Calu3 (cell line): ENCODE measurements at regions not wholly inside any gene's neighbourhood (a gene's known extent, or its start where the extent isn't known, plus 50 kb on each side); places are given as distances from the start of the nearest gene placed in this dataset.

Experiments
- BruUV-seq: library from RNA; stranded (reverse); fragments of 400-500 nt; replicated peaks from 2 replicates; lab custom pipeline; 2021; lab: Mats Ljungman, UMichigan
- CTCF ChIA-PET: fragments of 300-600 bp; sonication (Branson Sonifier 250); formaldehyde crosslinking; loops from one replicate; lab custom pipeline; 2022; ENCODE audit warnings: antibody characterized with exemption; lab: Charles Lee
- DNase-seq: peaks from one replicate; pipeline ENCODE4 v3.0.0; 2022
- H3K27ac Mint-ChIP-seq: one replicate; pipeline ENCODE4 v1.8.0; 2022; ENCODE audit warnings: mixed read lengths; ENCODE audit not compliant: unreplicated experiment
- H3K27me3 Mint-ChIP-seq: one replicate; pipeline ENCODE4 v1.8.0; 2022; ENCODE audit warnings: mixed read lengths; ENCODE audit not compliant: unreplicated experiment
- H3K36me3 Mint-ChIP-seq: one replicate; pipeline ENCODE4 v1.8.0; 2022; ENCODE audit warnings: mild to moderate bottlenecking, moderate library complexity, mixed read lengths; ENCODE audit not compliant: insufficient read depth, unreplicated experiment
- H3K4me1 Mint-ChIP-seq: one replicate; pipeline ENCODE4 v1.8.0; 2022; ENCODE audit warnings: mild to moderate bottlenecking, low read depth, mixed read lengths; ENCODE audit not compliant: unreplicated experiment
- H3K4me3 Mint-ChIP-seq: one replicate; pipeline ENCODE4 v1.8.0; 2022; ENCODE audit warnings: mild to moderate bottlenecking, low read depth, moderate library complexity, mixed read lengths; ENCODE audit not compliant: unreplicated experiment
- H3K9me3 Mint-ChIP-seq: one replicate; pipeline ENCODE4 v1.8.0; 2022; ENCODE audit warnings: low read depth, mixed read lengths; ENCODE audit not compliant: unreplicated experiment
- CTCF ChIP-seq: fragments of 200-600 bp; IDR thresholded peaks from one replicate; pipeline ENCODE4 v1.8.0; 2022; ENCODE audit warnings: antibody characterized with exemption; ENCODE audit not compliant: unreplicated experiment
- intact Hi-C: fragments of 100-400 bp; cut with micrococcal nuclease; formaldehyde crosslinking; loops from one replicate; pipeline ENCODE4 v1.10.0; 2022; ENCODE audit not compliant: unreplicated experiment

GRCh38 chr10:125605167-125605566 is 77.8 kb downstream of the TEX36 start:
- Mint-ChIP-seq H3K4me3 (no peak overlapping the region), H3K27ac (no peak overlapping the region), H3K9me3 (no peaks in the 10 kb centered on the region), H3K27me3 (peaks cover 33% of the 10 kb centered on the region), H3K4me1 (no peaks in the 10 kb centered on the region), H3K36me3 (no peaks in the 10 kb centered on the region)
- BruUV-seq: no TSS peak
- intact Hi-C loops: no loop called here
- no peak for DNase-seq
- CTCF ChIA-PET: no interaction called here
- TF ChIP-seq CTCF: no peak

- CTCF ChIA-PET: no interaction called here
Measured at GRCh38 chr10:125602825-125603224, 80.1 kb downstream of the TEX36 start.

GRCh38 chr10:125599194-125599593 is 83.8 kb downstream of the TEX36 start:
- H3K4me3 Mint-ChIP-seq: no peak overlapping the region
- intact Hi-C loops: no loop called here
- no peak overlapping the region for H3K27ac Mint-ChIP-seq
- H3K4me1 Mint-ChIP-seq: no peaks in the 10 kb centered on the region
- peaks cover 60% of the 10 kb centered on the region for H3K27me3 Mint-ChIP-seq
- no TSS peak for BruUV-seq
- H3K36me3 Mint-ChIP-seq: no peaks in the 10 kb centered on the region
- TF ChIP-seq CTCF: no peak
- no peak for DNase-seq
- H3K9me3 Mint-ChIP-seq: peaks cover 8% of the 10 kb centered on the region
- CTCF ChIA-PET: no interaction called here

More at GRCh38 chr10:125602825-125603224, 80.1 kb downstream of the TEX36 start:
- BruUV-seq: no TSS peak
- no peaks in the 10 kb centered on the region for H3K9me3 Mint-ChIP-seq
- no peaks in the 10 kb centered on the region for H3K4me1 Mint-ChIP-seq
- intact Hi-C loops: no loop called here
- no peaks in the 10 kb centered on the region for H3K36me3 Mint-ChIP-seq
- no peak overlapping the region for H3K4me3 Mint-ChIP-seq
- H3K27ac Mint-ChIP-seq: no peak overlapping the region
- no peak for DNase-seq
- peaks cover 40% of the 10 kb centered on the region for H3K27me3 Mint-ChIP-seq
- TF ChIP-seq CTCF: no peak

- TF ChIP-seq CTCF: no peak
- no peaks in the 10 kb centered on the region for H3K36me3 Mint-ChIP-seq
- no peak for DNase-seq
- no TSS peak for BruUV-seq
- H3K27me3 Mint-ChIP-seq: peaks cover 76% of the 10 kb centered on the region
- H3K27ac Mint-ChIP-seq: no peak overlapping the region
- H3K4me1 Mint-ChIP-seq: no peaks in the 10 kb centered on the region
- intact Hi-C loops: no loop called here
- peaks cover 8% of the 10 kb centered on the region for H3K9me3 Mint-ChIP-seq
- H3K4me3 Mint-ChIP-seq: no peak overlapping the region
- CTCF ChIA-PET: no interaction called here
Measured at GRCh38 chr10:125595911-125596310, 87.1 kb downstream of the TEX36 start.

GRCh38 chr10:125593644-125594043 is 89.3 kb downstream of the TEX36 start:
- no peak overlapping the region for H3K4me3 Mint-ChIP-seq
- peaks cover 8% of the 10 kb centered on the region for H3K9me3 Mint-ChIP-seq
- no peaks in the 10 kb centered on the region for H3K36me3 Mint-ChIP-seq
- DNase-seq: no peak
- no peaks in the 10 kb centered on the region for H3K4me1 Mint-ChIP-seq
- CTCF ChIA-PET: no interaction called here
- H3K27me3 Mint-ChIP-seq: peaks cover 55% of the 10 kb centered on the region
- no peak for TF ChIP-seq CTCF
- H3K27ac Mint-ChIP-seq: no peak overlapping the region
- intact Hi-C loops: no loop called here
- BruUV-seq: no TSS peak
